HUES64 (cell line): ENCODE measurements at regions not wholly inside any gene's neighbourhood (a gene's known extent, or its start where the extent isn't known, plus 50 kb on each side); places are given as distances from the start of the nearest gene placed in this dataset.

Source experiments
- H3K27ac ChIP-seq: 2 replicates; pipeline ENCODE4 v1.7.0; 2013; ENCODE audit warnings: low read depth, low read length, inconsistent platforms
- H3K27me3 ChIP-seq: 2 replicates; pipeline ENCODE4 v1.6.1; 2013; ENCODE audit warnings: mild to moderate bottlenecking, low read length; ENCODE audit not compliant: insufficient read depth
- H3K36me3 ChIP-seq: 2 replicates; pipeline ENCODE4 v1.6.1; 2013; ENCODE audit warnings: mild to moderate bottlenecking, low read length; ENCODE audit not compliant: insufficient read depth
- H3K4me1 ChIP-seq: 2 replicates; pipeline ENCODE4 v1.6.1; 2013; ENCODE audit warnings: mild to moderate bottlenecking, low read length, moderate library complexity; ENCODE audit not compliant: insufficient read depth
- H3K4me3 ChIP-seq: 2 replicates; pipeline ENCODE4 v1.5.1; 2013; ENCODE audit warnings: mild to moderate bottlenecking, low read length, moderate library complexity
- H3K9ac ChIP-seq: 2 replicates; pipeline ENCODE4 v1.6.1; 2013; ENCODE audit warnings: mild to moderate bottlenecking, low read depth, low read length
- H3K9me3 ChIP-seq: 2 replicates; pipeline ENCODE4 v1.6.1; 2013; ENCODE audit warnings: low read depth, low read length; ENCODE audit not compliant: insufficient read depth
- WGBS: fragments of 150-250, 120-280 bp; methylation state at CpG from one replicate; pipeline ENCODE4 v1.1.7; 2013; ENCODE audit warnings: missing lambda C conversion rate; 5-methylcytosine and 5-hydroxymethylcytosine counted together

DNA sequence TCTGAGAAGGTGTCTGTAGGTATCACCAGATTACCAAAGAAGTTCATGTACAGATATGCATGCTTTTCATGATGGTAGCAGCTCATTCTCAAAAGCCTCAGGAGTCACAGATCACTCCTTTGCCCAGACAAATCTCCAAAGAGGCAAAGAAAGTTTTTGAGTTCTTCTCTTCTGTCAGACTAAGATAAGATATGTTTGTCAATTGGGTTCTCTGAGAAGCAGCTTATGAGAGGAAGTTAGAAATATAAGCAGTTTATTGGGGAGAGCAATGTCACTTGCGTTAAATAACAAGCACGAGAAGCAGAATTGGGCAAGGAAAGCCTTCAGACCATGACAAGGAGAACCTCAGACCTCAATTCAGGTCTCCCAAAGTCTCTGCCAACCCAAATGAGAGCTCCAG is 219.2 kb upstream of the KLF4 start:
- no peak overlapping the region for H3K9ac ChIP-seq
- no peak overlapping the region for H3K27ac ChIP-seq
- H3K4me1 ChIP-seq: no peaks in the 10 kb centered on the region
- no peaks in the 10 kb centered on the region for H3K9me3 ChIP-seq
- no peaks in the 10 kb centered on the region for H3K27me3 ChIP-seq
- no peak overlapping the region for H3K4me3 ChIP-seq
- WGBS: 97% methylated on average over 2 of the region's 2 CpGs
- no peaks in the 10 kb centered on the region for H3K36me3 ChIP-seq

DNA sequence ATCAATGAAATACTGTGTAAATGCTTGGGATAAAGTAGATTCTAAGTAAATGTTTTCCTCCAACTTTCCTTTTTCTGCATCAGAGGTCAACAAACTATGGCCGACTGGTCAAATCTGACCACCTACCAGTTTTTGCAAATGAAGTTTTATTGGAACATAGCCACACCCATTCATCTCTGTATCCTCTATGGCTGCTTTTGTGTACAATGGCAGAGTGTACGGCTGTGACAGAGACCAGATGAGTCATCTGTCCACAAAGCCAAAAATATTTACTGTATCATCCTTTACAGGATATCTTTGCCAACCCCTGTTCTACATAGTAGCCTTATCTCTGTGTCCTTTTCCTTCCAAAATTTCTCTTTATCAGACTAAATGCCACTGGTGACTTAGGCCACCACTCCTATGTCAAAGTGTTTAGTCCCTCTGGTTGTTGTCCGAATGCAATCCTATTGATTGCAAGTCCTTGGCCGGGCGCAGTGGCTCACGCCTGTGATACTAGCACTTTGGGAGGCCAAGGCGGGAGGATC is 218.4 kb upstream of the KLF4 start:
- no peak overlapping the region for H3K4me3 ChIP-seq
- no peaks in the 10 kb centered on the region for H3K4me1 ChIP-seq
- H3K9ac ChIP-seq: no peak overlapping the region
- H3K27ac ChIP-seq: no peak overlapping the region
- no peaks in the 10 kb centered on the region for H3K36me3 ChIP-seq
- no peaks in the 10 kb centered on the region for H3K27me3 ChIP-seq
- WGBS: 98% methylated on average over 7 of the region's 7 CpGs
- H3K9me3 ChIP-seq: no peaks in the 10 kb centered on the region; the same call in 1 of the 2 replicates

DNA sequence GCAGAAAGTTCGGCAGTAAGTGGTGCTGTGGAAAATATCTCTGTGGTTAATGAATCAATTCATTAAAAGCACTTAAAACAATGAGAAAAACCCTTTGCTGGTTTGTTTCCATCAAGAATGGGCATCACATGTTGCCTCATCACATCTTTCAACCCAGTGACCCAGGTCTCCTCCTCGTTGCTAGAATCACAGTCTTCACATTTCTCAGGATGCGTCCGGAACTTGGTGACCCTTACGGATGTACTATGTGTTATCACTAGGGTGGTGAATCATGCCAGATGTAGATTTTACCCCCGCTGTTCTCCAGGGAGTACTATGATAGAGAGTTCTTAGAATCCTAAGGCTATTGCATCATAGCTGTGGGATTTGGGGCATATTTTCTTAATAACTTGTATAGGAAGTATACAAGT is 217.9 kb upstream of the KLF4 start:
- Histone ChIP-seq H3K9ac (no peak overlapping the region), H3K27me3 (no peaks in the 10 kb centered on the region), H3K9me3 (no peaks in the 10 kb centered on the region; the same call in 1 of the 2 replicates), H3K4me3 (no peak overlapping the region), H3K27ac (no peak overlapping the region), H3K36me3 (no peaks in the 10 kb centered on the region), H3K4me1 (no peaks in the 10 kb centered on the region)
- WGBS: 79% methylated on average over 6 of the region's 6 CpGs

DNA sequence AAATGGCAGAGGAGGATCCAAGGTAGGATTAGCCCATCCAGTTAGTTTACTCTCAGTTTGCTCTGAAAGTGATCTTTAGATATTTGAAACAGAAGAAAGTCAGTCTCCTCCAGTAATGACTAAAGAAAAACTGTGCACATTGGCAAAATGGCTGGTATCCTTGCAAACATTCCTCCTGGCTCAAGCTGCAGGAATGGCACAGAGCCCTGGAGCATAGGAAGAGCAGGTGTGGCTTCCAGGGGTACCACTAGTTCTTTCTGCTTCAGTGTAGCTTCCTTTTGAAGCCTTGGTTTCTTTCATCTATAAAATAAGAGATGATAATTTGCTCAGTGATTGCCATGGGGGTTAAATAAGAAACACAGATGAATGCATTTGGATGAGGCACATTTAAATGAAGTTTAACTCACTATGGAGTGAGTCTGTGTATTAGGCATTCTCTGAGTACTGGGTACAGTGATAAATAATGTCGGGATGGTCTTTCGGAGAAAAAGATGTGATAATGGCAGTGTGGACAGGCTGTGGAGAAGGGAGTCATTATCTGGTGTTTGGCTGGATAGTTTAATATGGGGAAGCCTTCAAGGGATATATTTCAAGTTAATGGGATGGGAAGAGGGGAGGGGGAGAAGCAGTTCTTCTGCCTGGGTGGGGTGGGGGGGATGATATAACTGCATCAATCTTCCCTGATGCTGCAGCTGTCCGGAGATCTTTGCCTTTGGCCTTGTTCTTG is 217.3 kb upstream of the KLF4 start:
- no peaks in the 10 kb centered on the region for H3K36me3 ChIP-seq

DNA sequence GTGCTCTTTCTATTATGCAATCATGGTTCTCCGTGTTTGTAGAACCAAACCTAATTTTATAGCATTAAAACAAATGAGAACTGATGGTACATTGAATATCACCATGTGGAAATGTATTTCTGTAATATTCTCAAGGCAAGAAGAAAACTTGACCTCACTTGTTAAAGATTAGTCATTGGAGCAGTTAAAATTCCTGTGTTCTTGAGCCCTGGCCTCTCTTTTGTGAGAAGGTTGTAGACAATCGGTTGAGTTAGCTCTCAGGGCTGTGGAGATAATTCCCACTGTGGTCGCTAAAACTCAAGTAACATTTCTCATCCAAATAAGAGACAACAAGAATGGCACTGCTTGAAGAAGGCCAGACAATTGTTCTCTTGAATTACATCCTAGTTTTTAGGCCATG is 216.0 kb upstream of the KLF4 start:
- Histone ChIP-seq H3K27ac (no peak overlapping the region), H3K4me1 (no peaks in the 10 kb centered on the region), H3K9me3 (no peaks in the 10 kb centered on the region; the same call in 1 of the 2 replicates), H3K36me3 (no peaks in the 10 kb centered on the region), H3K27me3 (no peaks in the 10 kb centered on the region), H3K9ac (no peak overlapping the region), H3K4me3 (no peak overlapping the region)
- WGBS: 88% methylated on average over 3 of the region's 3 CpGs

More for the DNA sequence above, 217.3 kb upstream of the KLF4 start:
- H3K27me3 ChIP-seq: no peaks in the 10 kb centered on the region
- no peak overlapping the region for H3K9ac ChIP-seq
- no peaks in the 10 kb centered on the region for H3K4me1 ChIP-seq
- no peak overlapping the region for H3K27ac ChIP-seq
- H3K9me3 ChIP-seq: no peaks in the 10 kb centered on the region; the same call in 1 of the 2 replicates
- H3K4me3 ChIP-seq: no peak overlapping the region
- 91% methylated on average over 3 of the region's 3 CpGs for WGBS

DNA sequence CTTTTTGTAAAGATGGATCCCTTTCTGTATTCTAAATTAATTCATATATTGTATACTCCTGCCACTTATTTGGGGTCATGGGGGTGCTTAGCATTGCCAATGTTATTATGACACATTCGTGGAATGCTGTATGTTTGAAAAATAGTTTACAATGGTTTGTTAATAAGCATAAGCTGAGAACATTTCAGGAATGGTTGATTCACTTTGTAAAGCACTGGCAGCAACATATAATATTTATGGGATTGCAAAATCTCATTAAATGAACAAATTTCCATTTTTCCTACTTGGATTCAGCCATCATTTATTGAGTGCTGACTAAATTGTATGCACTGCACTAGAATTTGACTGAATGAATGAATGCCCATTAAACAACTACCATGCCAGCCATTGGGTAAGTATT is 215.2 kb upstream of the KLF4 start:
- Histone ChIP-seq H3K4me3 (no peak overlapping the region), H3K9ac (no peak overlapping the region), H3K27me3 (no peaks in the 10 kb centered on the region), H3K4me1 (no peaks in the 10 kb centered on the region), H3K9me3 (no peaks in the 10 kb centered on the region; the same call in 1 of the 2 replicates), H3K36me3 (no peaks in the 10 kb centered on the region), H3K27ac (no peak overlapping the region)
- WGBS: 81% methylated on average over 1 of the region's 1 CpG

DNA sequence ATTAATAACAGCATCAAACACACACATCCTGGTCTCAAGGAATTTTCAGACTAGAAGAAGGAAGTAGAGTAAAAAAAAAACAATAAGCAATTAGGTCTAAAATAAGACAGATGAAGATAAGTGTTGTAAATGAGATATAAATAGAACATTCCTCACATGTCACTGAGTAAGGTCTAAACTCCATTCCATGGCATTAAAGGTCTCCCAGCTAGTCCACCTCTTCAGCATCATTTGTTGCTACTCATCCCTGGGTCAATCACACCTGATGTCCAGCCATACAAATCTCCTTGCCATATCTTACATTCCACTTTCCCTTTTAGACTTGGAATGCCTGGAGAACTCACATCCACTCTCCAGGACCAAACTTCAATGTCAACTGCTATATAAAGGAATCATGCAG is 214.1 kb upstream of the KLF4 start:
- Histone ChIP-seq H3K36me3 (no peaks in the 10 kb centered on the region), H3K27me3 (no peaks in the 10 kb centered on the region), H3K27ac (no peak overlapping the region), H3K4me1 (no peaks in the 10 kb centered on the region), H3K9me3 (no peaks in the 10 kb centered on the region; the same call in 1 of the 2 replicates), H3K9ac (no peak overlapping the region), H3K4me3 (no peak overlapping the region)

DNA sequence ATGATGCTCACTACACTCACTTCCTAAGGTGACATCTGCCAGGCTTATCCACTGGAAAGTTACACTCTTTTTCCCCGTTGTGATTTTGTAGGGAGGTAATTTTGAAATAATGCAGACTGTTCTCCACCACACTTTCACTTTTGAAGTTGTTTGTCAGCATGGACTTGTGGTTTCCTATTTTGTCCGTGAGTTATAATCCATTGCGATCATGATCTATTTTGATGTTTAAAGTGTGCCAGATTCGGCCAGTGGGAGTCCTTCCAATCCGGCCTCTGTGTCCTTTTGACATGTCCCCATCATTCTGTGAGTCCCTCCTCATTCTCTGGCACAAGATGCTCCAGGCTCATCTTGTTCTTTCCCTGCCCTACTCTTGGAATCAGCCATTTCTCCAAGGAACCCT is 211.3 kb upstream of the KLF4 start:
- Histone ChIP-seq H3K27ac (no peak overlapping the region), H3K36me3 (no peaks in the 10 kb centered on the region), H3K9ac (no peak overlapping the region), H3K27me3 (no peaks in the 10 kb centered on the region), H3K9me3 (no peaks in the 10 kb centered on the region; the same call in 1 of the 2 replicates), H3K4me1 (no peaks in the 10 kb centered on the region), H3K4me3 (no peak overlapping the region)
- WGBS: 84% methylated on average over 4 of the region's 5 CpGs

DNA sequence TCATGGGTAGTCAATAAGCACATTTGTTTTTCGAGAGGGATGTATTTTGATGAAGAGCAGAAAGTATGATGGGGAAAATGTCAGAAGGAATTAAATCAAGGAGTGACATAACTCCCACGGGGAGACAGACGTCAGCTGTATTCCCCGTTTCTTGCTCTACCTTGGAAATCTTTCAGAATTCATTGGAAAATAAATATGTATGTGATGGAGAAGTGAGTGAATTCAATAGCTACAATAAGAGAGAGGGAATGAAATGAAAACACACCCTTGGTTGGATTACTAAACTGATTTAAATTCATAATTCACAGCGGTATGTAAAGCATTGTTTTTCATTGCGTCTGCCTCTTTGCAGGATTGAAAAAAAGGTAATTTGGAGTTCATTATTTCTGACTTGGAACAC is 209.7 kb upstream of the KLF4 start:
- 86% methylated on average over 6 of the region's 6 CpGs for WGBS

DNA sequence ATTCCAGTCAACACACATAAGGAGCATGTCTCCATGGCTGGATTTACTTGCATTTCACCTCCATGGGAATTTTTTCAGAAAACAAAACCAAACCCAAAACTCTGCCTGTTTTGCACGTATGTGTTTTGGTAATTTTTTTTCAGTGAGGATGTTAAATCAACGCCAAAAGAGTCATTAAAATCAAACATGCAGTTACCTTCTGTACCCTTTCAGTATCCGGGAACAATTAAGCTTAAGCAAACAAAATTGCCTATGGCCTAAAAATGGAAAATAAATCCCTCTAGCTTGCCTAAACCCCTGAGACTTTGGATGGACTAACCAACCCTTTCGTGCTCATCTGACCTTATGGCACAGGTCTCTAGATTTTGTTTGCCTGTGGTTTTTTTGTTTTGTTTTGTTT is 209.2 kb upstream of the KLF4 start:
- 81% methylated on average over 4 of the region's 4 CpGs for WGBS
- no peak overlapping the region for H3K4me3 ChIP-seq

More for the DNA sequence above, 209.7 kb upstream of the KLF4 start:
- no peak overlapping the region for H3K27ac ChIP-seq
- no peak overlapping the region for H3K4me3 ChIP-seq
- no peaks in the 10 kb centered on the region for H3K36me3 ChIP-seq
- H3K9ac ChIP-seq: no peak overlapping the region
- no peaks in the 10 kb centered on the region; the same call in 1 of the 2 replicates for H3K9me3 ChIP-seq
- no peaks in the 10 kb centered on the region for H3K27me3 ChIP-seq
- no peaks in the 10 kb centered on the region for H3K4me1 ChIP-seq

DNA sequence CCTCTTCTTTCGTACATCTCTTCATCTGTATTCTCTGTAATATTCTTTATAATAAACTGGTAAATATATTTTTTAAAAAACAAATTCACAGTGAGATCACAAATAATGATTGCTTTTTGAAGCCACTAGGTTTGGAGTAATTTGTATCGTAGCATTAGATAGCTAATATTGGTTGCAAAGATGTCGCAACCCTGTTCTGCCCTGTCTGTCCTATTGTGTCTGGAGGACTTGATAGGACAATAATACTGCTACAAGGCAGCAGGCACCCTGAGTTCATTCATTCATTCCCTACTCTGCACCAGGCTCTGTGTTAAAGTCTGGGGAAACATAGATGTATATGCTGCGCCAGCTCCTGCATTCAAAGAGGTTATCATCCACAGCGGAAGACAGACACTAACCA is 206.7 kb upstream of the KLF4 start:
- Histone ChIP-seq H3K4me1 (no peaks in the 10 kb centered on the region), H3K36me3 (no peaks in the 10 kb centered on the region), H3K27me3 (no peaks in the 10 kb centered on the region), H3K9me3 (no peaks in the 10 kb centered on the region), H3K9ac (no peak overlapping the region), H3K27ac (no peak overlapping the region), H3K4me3 (no peak overlapping the region)
- WGBS: 96% methylated on average over 4 of the region's 5 CpGs

More for the DNA sequence above, 209.2 kb upstream of the KLF4 start:
- Histone ChIP-seq H3K4me1 (no peaks in the 10 kb centered on the region), H3K27ac (no peak overlapping the region), H3K27me3 (no peaks in the 10 kb centered on the region), H3K36me3 (no peaks in the 10 kb centered on the region), H3K9ac (no peak overlapping the region), H3K9me3 (no peaks in the 10 kb centered on the region; the same call in 1 of the 2 replicates)
